HG03342 (cell line): ENCODE measurements at regions not wholly inside any gene's neighbourhood (a gene's known extent, or its start where the extent isn't known, plus 50 kb on each side); places are given as distances from the start of the nearest gene placed in this dataset.

ENCODE experiments used
- ATAC-seq: cut with Tn5 transposase; IDR thresholded peaks from one replicate; pipeline ENCODE4 v1.9.1; 2021; ENCODE audit warnings: mild to moderate bottlenecking, moderate library complexity; ENCODE audit not compliant: unreplicated experiment

DNA sequence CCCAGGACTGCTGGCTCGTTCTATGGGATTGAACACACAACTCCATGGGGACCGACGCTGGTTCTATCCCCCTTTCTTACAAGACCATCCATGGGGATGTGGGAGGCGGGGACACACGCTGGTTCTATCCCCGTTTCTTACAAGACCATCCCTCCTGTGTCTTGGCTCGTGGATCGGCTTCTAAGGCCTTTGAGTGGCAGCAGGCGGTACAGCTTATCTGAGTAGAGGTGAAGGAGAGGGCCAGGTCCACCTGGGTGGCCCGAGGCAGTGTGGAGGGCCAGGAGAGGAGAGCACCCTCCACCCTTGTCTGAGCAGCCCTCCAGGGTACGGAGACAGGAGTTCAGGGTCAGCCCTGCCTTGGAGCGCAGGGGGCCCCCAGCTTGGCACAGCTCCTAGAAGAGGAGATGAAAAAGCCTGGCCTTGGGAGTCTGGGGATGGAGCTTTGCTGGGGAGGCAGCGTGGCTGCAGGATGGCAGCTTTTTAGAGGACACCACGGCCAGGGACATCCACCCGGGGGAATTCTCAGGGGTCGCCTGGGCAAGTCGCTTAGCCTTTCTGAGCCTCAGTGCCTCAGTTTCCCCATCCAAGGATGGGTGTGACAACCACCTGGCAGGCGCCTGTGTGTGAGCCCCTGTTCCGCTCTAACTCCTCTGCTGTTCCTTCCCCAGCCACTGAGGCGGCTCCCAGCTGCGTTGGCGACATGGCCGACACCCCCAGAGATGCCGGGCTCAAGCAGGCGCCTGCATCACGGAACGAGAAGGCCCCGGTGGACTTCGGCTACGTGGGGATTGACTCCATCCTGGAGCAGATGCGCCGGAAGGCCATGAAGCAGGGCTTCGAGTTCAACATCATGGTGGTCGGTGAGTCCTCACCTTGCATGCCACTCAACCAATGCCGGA, 341.0 kb downstream of the SEC14L1 start:
- no peak for ATAC-seq

DNA sequence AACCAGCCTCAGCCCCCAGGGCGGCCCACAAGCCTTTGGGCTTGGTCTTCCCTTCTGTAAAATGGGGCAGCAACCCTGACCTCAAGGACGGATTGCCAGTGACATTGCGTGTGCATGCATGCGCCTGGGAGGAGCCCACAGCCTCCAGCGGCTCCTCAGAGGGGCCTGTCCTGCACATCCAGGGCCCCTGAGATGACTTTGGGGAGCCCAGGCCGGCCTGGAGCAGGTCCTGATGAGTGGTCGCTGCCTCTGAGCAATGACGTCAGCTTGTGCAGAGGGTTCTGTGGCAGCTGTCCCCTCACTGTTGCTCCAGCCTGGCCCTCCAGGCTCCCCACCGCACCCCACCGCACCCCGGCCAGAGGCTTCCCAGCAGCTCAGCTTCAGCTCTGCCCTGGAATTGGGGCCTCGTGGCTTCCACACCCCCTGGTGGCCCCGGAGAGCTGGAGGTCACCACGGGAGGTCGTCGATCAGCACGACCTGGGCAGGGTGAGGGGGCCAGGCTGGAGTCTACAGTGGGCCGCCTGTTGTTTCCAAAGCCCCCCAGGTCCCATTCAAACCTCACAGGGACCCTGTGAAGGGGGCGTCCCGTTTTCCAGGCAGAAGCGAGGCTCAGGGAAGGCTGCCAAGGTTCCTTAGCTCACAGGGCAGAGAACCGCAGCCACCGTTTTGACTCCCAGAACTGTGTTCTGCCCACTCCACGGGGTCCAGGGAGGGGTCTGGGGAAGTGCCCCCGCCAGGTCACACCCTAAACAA, 341.8 kb downstream of the SEC14L1 start:
- no peak for ATAC-seq

DNA sequence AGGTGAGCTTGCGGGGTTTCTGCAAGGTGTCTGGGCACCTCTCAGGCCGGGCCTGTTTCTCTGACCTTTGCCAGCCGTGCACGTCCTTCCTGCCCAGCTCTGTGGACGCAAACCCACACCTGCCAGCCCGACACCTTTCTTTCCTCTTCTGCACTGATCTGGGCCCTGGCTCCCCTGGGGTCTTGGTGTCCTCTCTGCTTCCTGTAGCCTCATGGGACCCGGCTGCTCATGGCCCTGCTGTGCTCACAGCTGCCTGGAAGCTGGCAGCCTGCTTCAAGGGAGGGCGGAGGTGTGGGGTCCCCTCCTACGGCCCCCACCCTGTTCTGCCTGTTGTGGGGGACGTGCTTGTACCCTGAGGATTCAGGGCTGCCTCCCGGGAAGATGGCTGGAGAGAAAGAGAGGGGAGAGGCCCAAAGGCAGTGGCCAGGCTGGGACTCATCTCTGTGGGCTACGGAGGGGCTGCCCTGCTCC, 342.4 kb downstream of the SEC14L1 start:
- ATAC-seq: no peak

DNA sequence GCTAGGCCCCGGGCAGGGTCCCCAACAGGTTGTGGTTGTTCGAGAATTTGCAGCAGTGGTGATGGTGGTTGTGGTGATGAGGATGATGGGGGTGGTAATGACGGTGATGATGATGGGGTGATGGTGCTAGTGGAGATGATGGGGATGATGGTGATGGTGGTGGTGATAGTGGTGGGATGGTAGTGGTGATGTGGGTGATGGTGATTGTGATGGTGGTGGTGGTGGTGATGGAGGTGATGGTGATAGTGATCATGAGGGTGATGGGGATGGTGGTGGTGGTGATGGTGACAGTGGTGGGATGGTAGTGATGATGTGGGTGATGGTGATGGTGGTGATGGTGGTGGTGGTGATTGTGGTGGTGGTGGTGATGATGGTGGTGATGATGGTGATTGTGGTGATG, 343.3 kb downstream of the SEC14L1 start:
- ATAC-seq: no peak

DNA sequence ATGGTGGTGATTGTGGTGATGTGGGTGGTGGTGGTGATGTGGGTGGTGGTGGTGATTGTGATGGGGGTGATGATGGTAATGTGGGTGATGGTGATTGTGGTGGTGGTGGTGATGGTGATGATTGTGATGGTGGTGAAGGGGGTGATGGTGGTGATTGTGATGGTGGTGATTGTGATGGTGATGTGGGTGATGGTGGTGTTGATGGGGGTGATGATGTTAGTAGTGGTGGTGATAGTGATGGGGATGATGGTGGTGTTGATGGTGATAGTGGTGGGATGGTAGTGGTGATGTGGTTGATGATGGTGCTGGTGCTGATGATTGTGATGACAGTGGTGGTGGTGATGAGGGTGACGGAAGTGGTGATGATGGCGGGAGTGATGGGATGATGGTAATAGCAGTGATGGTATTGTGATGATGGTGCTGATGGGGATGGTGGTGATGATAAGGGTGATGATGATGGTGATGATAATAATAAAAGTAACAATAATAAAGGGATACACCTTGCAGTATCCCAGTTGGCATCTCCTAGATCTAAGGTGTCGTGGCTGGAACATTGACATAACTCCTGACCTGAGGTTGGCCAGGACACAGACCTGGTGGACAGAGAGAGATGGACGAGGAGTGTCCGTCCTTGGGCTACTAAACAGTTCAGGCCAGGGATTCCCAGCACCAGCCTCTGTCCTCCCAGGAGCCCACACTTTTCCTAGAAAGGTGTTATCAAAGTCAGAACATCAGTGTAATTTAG, 344.5 kb downstream of the SEC14L1 start:
- ATAC-seq: no peak

DNA sequence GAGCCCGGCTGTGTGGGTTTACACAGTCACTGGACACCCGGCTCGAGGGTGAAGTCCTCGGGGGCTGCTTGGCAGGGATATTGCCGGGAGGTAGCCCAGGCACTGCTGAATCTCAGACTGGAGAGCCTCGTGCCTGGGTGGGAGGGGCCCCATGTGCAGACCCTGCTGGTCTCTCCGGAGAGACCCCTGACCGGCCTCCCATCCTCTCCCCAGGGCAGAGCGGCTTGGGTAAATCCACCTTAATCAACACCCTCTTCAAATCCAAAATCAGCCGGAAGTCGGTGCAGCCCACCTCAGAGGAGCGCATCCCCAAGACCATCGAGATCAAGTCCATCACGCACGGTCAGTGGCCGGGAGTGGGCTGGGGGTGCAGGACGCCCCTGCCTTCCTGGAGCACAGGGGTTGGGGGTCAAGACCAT, 346.5 kb downstream of the SEC14L1 start:
- no peak for ATAC-seq

DNA sequence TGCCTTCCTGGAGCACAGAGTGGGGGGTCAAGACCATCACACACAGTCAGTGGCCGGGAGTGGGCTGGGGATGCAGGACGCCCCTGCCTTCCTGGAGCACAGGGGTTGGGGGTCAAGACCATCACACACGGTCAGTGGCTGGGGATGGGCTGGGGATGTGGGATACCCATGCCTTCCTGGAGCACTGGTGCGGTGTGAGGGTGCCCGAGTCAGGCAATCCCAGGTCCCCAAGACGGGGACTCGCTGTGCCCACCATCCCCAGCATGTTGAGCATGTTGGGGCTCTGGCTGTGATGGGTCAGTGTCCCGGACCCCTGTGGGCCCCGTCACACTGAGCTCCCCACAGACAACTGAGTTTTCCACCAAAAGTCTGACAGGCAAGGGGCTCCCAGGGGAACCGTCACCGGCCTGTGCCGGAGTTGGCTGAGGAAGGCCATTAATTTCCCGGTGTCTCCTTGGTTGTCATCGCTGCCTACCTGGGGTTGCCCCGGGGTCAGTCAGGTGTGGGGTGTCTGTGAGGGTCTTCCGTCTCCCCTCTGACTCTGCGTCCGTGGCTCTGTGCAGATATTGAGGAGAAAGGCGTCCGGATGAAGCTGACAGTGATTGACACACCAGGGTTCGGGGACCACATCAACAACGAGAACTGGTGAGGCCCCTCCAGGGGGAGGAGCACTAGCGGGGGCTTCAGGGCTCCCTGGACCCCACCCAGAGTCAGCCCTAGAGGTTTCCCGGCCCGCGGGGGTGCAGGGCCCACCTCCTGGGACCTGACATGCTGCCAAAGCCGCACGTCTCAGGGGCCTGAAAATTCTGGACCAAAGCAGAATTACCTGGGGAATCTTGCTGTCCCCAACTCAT, 347.1 kb downstream of the SEC14L1 start:
- ATAC-seq: no peak

DNA sequence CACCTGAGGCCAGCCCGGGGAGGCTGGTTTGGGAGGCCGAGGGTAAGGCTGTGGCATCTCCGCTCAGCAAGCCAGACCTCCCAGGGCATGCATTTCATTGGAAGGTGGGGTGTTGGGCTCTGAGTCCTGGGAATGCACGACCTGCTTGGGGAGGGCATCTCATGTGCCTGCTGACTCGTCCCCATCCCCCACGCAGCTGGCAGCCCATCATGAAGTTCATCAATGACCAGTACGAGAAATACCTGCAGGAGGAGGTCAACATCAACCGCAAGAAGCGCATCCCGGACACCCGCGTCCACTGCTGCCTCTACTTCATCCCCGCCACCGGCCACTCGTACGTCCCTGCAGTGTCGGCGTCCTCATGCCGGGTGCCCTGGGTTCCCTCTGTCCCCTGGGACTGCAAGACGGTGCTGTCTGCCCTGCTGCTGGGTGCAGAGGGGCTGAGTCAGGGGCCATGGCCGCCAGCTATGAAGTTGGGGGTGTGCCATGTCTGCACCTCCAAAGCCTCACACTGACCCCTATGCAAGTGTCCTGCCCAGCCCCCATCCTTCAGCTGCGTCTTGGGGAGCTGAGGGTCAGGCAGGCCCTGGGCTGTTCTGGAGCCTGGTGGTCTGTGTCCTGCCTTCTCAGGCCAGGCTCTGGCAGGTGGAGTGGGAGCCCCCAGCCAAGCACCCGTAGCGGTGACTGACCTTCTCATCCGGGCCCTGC, 347.9 kb downstream of the SEC14L1 start:
- no peak for ATAC-seq

DNA sequence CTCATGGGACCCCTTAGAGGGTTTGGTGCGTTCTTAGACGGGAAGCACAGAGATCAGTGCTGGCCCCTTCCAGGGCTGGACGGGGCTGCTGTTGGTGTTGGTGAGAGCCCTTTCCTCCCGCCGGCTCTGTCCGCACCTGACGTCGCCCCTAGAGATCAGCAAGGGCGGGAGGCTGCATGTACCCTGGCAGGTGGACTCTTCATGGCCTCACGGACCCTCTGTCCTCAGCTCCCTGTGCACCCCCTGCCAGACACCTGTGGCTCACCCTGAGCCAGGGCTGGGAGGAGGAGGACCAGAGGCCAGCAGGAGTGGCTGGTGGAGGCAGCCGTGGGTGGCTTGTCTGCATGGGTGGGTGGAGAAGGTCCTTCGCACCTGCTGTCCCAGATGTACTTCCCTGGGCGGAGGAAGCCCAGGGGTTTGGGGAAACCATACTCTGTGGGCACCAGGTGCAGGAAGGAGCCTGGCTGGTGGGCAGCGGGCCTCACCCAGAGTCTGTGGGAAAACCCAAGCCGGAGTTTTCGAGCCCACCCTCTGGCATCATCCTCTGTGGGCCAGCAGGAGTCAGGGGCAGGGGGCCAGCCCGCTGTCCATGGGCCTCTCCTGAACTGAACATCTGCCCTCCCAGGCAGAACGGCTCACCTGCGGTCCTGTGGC, 348.6 kb downstream of the SEC14L1 start:
- no peak for ATAC-seq

DNA sequence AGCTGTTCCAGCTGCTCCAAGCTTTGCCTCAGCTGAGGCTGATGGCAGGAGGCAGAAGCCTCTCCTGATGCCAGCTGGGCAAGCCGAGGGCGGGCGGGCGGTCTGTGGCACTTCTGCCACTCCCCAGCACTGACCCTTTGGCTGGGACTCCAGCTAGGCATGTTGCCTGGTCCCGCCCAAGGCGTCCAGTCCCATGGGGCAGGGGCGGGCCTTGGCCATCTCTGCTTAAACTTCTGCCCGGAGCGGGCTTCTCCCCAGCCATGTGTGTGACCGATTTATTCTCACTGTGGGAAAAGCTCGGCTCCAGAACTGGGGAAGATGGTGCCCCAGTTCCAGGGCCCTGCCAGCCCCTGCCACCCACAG, 349.1 kb downstream of the SEC14L1 start:
- ATAC-seq: no peak

DNA sequence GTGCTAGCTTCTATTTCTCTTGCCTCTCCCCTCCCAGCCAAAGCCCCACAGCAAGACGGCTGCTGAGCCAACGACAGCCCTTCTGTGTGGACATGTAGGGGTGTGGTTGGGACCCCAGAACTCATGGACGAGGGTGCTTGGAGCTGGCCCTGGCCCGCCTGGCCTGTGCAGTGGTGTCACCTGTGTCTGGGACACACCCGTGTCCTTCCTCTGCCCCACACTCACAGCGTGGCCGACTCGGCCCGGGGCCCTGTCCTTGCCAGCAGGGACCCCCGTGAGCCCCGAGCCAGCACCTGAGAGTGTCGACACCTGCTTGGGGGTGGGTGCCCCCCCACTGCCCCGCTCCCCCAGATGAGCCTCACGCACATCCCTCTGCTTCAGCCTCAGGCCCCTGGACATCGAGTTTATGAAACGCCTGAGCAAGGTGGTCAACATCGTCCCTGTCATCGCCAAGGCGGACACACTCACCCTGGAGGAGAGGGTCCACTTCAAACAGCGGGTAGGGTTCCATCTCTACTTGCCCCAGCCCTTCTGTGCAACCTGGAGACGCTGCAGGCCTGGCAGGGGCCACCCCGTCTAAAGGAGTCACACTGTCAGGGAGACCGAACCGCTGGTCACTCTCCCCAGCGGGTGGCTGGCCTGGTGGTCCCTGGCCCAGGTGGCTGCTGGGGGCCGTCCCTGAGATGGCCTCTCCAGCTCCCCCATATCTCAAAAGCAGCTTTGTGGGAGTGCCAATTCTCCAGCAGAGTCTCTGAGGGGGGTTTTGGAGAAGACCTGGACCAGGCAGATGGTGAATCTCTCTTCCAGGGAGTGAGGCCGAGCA, 349.8 kb downstream of the SEC14L1 start:
- no peak for ATAC-seq

DNA sequence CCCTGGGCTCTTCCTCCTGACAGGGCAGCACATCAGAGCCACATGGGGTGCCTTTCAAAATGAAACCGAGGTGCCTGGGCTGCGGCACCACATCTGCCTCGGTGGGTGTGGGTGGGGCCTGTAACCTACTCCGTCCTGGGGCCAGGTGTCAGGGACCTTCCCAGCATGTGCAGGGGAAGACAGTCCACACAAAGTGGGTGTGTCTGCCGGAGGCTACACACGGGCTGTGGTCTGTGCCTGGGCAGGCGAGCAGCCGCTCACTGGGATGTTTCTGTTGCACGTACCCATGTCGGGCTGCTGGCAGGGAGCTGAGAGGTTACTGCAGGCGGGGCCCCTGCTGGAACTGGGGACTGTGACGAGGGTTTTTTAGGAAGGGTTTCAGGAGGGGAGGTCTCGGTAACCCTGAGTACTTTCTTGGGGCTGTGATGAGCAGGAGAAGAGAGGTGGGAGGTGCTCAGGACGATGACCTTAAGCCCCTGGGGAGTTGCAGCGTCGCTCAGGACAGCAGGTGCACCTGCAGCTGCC, 351.2 kb downstream of the SEC14L1 start:
- no peak for ATAC-seq

DNA sequence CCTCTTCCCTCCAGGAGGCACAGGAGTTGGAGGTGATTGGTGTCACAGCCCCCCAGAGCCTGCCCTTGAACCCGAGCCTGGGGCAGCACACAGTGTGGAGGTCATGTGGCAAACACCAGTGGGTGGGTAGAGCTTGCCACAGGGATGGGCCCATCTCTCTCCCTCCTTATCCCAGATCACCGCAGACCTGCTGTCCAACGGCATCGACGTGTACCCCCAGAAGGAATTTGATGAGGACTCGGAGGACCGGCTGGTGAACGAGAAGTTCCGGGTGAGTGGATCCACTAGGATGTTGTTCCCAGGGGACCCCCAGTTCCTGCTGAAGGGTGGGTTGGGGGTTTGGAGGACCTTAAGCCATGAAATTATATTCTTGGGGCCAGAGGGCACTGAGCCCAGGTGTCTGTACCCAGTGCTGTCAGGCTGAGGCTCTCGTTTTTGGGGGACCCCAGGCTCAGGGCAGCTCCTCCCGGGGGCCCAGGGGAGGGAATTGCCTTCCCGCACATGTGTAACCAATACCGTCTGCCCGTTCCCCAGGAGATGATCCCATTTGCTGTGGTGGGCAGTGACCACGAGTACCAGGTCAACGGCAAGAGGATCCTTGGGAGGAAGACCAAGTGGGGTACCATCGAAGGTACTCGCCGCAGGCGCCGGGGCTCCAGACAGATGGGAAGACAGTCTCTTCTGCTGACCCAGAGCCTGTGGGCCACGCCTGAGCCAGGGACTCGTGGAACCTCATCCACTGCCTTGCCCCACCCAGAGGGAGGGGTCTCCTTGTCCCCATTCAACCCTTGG, 351.9 kb downstream of the SEC14L1 start:
- ATAC-seq: no peak

DNA sequence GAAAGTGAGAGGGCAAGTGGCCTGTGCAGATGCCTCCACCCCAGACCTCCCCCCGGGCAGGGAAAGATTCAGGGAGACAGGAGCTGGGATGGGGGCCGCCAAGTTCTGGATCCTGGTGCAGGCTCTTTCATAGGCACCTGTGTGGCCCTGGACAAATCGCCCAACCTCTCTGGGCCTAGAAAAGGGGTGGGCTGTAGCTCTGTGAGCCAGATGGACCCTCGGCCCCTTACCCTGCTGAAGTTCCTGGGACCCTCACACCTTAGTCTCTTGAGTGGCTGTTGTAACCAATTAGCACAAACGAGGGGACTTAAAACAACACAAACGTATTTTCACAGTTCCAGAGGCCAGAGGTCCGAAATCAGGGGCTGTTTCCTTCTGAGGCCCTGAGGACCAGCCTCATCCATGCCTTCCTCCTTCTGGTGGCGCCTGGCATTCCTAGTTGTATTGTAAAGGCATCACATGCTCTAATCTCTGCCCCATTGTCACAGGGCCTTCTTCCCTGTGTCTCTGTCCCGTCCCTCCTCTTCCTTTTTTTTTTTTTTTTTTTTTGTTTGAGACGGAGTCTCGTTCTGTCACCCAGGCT, 352.6 kb downstream of the SEC14L1 start:
- ATAC-seq: no peak

DNA sequence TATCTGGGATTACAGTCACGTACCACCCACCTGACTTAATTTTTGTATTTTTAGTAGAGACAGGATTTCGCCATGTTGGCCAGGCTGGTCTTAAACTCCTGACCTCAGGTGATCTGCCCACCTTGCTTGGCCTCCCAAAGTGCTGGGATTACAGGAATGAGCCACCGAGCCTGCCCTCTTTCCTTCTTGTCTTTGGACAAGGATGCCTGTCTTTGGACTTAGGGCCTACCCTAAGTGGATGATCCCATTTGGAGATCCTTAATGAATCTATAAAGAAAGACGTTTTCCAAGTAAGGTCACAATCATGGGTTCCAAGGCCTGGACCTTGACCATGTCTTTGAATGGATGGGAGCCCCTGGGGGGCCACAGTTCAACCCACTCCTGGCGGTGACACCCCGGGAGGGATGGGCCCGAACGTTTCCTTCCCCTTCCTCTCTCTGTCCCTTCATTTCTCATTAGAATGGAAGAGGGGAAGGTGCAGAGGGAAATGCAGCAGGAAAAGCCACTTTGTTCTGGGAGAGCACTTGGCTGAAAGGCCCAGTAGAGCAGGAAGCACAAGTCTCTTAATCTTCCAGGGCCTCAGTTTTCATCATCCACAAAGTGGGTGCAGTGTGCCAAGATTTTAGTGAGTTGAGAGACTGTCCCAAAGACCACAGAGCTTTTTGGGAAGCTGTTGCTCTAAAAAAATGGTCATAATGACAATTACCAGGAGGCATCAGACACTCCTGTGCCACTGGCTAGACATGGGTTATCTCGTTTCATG, 353.3 kb downstream of the SEC14L1 start:
- ATAC-seq: no peak

DNA sequence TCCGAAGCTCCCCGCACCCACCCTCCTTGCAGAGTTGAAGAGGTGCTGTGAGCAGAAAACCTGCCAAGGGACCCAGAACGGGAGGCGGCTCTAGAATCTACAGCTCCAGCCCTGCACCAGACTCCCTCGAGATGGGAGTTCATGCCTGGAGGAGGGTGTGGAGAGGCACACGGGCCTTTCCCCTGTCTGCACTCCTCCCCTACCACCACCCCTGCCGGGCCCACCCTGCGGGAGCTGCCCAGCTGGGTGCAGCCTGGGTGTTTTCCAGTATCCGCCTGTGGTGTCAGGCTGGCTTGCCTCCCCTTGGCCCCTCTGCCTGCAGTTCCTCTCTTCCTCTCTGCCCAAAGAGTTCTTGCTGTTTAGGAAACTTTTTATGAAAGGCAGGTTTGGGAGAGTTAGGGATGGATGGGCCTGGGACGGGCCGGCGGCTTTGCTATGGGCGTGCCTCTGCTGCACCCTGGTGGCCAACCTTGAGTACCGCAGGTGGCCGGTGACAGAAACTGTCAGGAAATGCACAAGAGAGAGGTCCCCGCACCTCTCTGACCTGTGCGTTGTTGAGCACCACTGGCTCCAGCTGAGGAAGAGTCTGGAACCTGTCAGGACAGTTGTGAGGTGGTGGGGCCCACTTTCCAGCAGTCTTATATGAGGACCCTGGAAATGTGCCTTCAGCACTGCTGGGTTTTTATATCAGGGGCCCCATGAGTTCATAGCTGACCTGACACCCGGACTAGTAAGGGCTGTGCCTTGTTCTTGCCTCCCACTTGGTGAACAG, 354.1 kb downstream of the SEC14L1 start:
- no peak for ATAC-seq
